ENCODE measurements at regions not wholly inside any gene's neighbourhood (a gene's known extent, or its start where the extent isn't known, plus 50 kb on each side); places are given as distances from the start of the nearest gene placed in this dataset.

GRCh38 chr14:81715731-81716130 lies 182.1 kb upstream of the SEL1L start:
- 58 to 83% methylated on average over 1 of the region's 1 CpG for WGBS, 2 donors (ENCODE audit: low coverage in 1 of 2)
- H3K4me3 ChIP-seq, result no peak overlapping the region
- in situ Hi-C loops (cut with MboI; ENCODE audit: low pct_ligation_motif_present in 1 of 4, low pct_unique_long_range_greater_than_20kb in 1 of 4, low sequenced_read_pairs in 3 of 4) (no loop called here), intact Hi-C loops (cut with DNase I; ENCODE audit: low total_unique reads) (no loop called here)
- TF ChIP-seq EP300 (IDR thresholded peaks at IDR 0.05; ENCODE audit: low read depth) (no peak), POLR2AphosphoS5 (IDR thresholded peaks at IDR 0.05) (no peak), CTCF (IDR thresholded peaks at IDR 0.05) (no peak), POLR2A (IDR thresholded peaks at IDR 0.05) (no peak)
- H3K9me3 ChIP-seq, result no peaks in the 10 kb centered on the region
- no peak overlapping the region for H3K27ac ChIP-seq
- no peaks in the 10 kb centered on the region for H3K36me3 ChIP-seq
- DNase-seq, result no peak
- no peaks in the 10 kb centered on the region for H3K4me1 ChIP-seq
- no peaks in the 10 kb centered on the region for H3K27me3 ChIP-seq

- Histone ChIP-seq H3K36me3 (no peaks in the 10 kb centered on the region), H3K4me3 (no peak overlapping the region), H3K27ac (no peak overlapping the region), H3K9me3 (no peaks in the 10 kb centered on the region), H3K27me3 (no peaks in the 10 kb centered on the region), H3K4me1 (no peaks in the 10 kb centered on the region)
- intact Hi-C loops (cut with DNase I; ENCODE audit: low total_unique reads), result no loop called here
- in situ Hi-C loops (cut with MboI; ENCODE audit: low pct_ligation_motif_present in 1 of 4, low pct_unique_long_range_greater_than_20kb in 1 of 4, low sequenced_read_pairs in 3 of 4), result no loop called here
- DNase-seq, result no peak
- TF ChIP-seq CTCF (IDR thresholded peaks at IDR 0.05), result no peak
- 50 to 53% methylated on average over 5 to 6 of the region's 6 CpGs for WGBS, 2 donors (ENCODE audit: low coverage in 1 of 2)
These were observed 183.3 kb upstream of the SEL1L start for GRCh38 chr14:81716953-81717352.

- no peak for DNase-seq
- TF ChIP-seq CTCF (IDR thresholded peaks at IDR 0.05) (no peak), EP300 (IDR thresholded peaks at IDR 0.05; ENCODE audit: low read depth) (no peak), POLR2AphosphoS5 (IDR thresholded peaks at IDR 0.05) (no peak), POLR2A (IDR thresholded peaks at IDR 0.05) (no peak)
- H3K4me1 ChIP-seq, result no peaks in the 10 kb centered on the region
- in situ Hi-C loops (cut with MboI; ENCODE audit: low pct_ligation_motif_present in 1 of 4, low pct_unique_long_range_greater_than_20kb in 1 of 4, low sequenced_read_pairs in 3 of 4) (no loop called here), intact Hi-C loops (cut with DNase I; ENCODE audit: low total_unique reads) (no loop called here)
- WGBS, 2 donors (ENCODE audit: low coverage in 1 of 2), result 80 to 83% methylated on average over 2 of the region's 2 CpGs
- H3K36me3 ChIP-seq, result no peaks in the 10 kb centered on the region
- H3K27me3 ChIP-seq, result no peaks in the 10 kb centered on the region
- no peak overlapping the region for H3K27ac ChIP-seq
- no peaks in the 10 kb centered on the region for H3K9me3 ChIP-seq
- H3K4me3 ChIP-seq, result no peak overlapping the region
These were observed 190.3 kb upstream of the SEL1L start for GRCh38 chr14:81723956-81724355.

- Histone ChIP-seq H3K27me3 (no peaks in the 10 kb centered on the region), H3K9me3 (no peaks in the 10 kb centered on the region), H3K27ac (no peak overlapping the region), H3K4me3 (no peak overlapping the region), H3K36me3 (no peaks in the 10 kb centered on the region), H3K4me1 (no peaks in the 10 kb centered on the region)
- intact Hi-C loops (cut with DNase I; ENCODE audit: low total_unique reads) (no loop called here), in situ Hi-C loops (cut with MboI; ENCODE audit: low pct_ligation_motif_present in 1 of 4, low pct_unique_long_range_greater_than_20kb in 1 of 4, low sequenced_read_pairs in 3 of 4) (no loop called here)
- no peak for TF ChIP-seq CTCF (IDR thresholded peaks at IDR 0.05)
- no peak for TF ChIP-seq EP300 (IDR thresholded peaks at IDR 0.05; ENCODE audit: low read depth)
- TF ChIP-seq POLR2A (IDR thresholded peaks at IDR 0.05), result no peak
- TF ChIP-seq POLR2AphosphoS5 (IDR thresholded peaks at IDR 0.05), result no peak
- DNase-seq, result no peak
- WGBS, 2 donors (ENCODE audit: low coverage in 1 of 2), result 13 to 16% methylated on average over 2 of the region's 2 CpGs
These were observed 193.6 kb upstream of the SEL1L start for GRCh38 chr14:81727218-81727617.

All from transverse colon (tissue), 4 donors.